GM18858 (cell line): ENCODE measurements at regions not wholly inside any gene's neighbourhood (a gene's known extent, or its start where the extent isn't known, plus 50 kb on each side); places are given as distances from the start of the nearest gene placed in this dataset.
"Not testable (repeated sequence)": the region's sequence is repeated elsewhere in the genome, so short reads cannot be mapped to it uniquely, and the experiment has no call there.

Experiments
- ATAC-seq: cut with Tn5 transposase; IDR thresholded peaks from one replicate; pipeline ENCODE4 v1.9.1; 2021; ENCODE audit not compliant: unreplicated experiment

DNA sequence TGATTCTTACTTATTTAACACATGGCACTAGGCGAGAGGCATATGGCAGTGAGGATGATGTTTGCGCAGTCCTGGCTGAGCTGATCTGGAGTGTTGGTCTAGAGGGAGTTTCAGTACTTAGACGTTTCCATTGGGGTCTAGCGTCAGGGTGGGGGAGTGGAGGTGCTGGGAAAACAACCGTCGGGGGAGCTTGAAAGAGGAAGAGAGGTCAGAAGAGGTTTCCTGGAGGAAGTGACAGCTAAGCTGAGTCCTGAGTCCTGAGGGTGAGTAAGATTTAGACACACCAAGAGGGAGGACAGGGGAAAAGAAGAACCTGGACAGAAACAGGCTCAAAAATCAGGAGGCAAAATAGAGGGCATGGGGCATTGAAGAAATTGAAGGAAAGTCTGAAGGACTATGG, 81.4 kb downstream of the ALOX5AP start:
- no peak for ATAC-seq

DNA sequence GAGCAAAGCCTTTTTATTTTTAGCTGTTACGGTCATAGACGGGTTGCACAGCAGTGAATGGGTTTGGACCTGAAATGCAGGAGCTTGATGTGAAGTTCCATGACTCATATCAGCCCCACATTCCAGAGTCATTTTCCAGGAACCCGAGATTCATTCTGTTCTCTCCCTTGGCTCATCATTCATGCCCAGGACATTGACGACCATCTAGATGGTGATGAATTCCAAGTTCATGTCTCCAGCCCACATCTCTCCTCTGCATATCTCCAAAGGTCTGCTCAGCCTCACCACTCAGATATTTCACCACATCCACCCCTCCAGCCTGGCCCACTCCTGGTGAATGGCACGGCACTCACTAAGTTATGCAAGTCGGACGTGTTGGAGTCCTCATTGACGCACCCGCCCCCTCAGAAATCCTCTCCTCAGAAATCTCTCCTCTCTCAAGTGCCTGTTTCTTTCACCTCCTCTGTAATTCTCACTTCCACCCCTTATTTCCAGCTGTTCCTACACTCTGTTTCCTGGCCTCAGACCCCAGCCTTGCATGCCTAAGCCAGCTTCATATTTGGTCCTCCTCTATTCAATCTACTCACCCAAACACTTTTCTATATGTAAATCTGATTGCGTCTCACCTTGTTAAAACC, 83.1 kb downstream of the ALOX5AP start:
- ATAC-seq = no peak

DNA sequence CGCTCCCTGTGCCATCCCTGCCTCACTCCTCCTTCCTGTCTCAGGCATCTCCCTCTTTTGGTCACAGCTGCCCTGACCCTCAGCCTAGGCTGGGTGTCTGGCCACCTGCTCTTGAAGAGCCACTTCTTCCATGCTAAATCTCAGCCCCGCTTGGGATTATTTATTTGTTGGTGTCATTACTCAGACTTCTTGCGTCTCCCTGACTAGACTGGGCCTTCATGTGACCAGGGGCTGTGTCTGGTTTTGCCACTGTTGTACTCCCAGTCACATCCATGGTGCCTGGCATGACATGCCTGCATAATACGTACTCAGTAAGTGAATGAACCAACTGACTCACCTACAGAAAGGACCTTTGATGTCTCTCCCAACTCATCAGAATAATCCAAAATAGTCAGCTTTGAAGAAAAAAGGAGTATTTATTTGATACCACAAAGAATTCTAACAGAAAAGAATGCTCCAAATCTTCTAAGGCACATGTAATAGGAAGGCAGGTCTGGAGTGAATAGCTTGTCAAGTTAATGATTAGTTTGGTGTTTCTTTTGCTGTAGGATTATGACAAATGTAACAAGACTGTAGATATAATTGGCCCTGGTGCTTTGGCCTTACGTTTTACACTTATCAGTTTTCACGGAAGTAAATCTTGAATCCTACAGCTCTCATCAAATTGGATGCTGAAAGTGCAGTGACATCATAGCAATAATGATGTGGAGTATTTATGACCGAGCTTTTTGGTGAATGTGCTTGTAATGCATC, 84.0 kb downstream of the ALOX5AP start:
- no peak for ATAC-seq

DNA sequence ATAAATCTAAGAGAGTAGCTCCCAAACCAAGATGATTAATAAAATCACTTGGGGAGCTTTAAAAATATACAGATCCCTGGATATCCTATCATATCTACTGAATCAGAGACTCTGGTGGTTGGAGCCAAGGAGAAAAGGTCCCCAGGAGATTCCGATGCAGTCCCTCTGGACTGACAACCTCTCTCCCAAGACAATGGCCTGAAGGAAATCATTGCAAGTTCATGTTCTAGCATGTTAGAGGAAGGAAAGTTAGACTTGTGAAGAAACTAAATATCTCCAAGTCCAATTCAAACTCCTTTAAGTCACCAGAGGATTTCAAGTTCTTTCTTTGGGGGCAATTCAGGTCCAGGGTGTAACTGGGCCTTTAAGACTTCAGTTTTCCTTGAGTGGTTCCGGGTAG, 84.7 kb upstream of the MEDAG start:
- no peak for ATAC-seq

DNA sequence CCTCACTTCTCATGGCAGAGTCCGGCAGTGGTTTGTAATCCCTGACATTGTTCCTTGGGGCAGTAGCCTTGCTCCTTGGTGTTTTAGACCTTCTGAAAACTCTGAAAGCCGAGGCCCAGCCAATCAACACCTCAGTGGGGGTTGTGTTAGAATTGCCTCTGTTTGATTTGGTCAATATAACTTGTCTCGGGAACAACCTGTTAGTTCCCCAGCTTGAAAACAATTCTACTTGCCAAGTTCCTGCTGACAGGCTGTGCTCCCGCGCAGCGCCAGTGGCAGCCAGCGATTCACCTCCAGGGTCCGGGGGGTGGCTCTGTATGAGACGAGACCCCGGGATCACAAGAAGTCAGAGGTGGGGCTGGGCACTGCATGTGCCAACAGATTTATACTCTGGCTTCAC, 81.4 kb upstream of the MEDAG start:
- no peak for ATAC-seq

DNA sequence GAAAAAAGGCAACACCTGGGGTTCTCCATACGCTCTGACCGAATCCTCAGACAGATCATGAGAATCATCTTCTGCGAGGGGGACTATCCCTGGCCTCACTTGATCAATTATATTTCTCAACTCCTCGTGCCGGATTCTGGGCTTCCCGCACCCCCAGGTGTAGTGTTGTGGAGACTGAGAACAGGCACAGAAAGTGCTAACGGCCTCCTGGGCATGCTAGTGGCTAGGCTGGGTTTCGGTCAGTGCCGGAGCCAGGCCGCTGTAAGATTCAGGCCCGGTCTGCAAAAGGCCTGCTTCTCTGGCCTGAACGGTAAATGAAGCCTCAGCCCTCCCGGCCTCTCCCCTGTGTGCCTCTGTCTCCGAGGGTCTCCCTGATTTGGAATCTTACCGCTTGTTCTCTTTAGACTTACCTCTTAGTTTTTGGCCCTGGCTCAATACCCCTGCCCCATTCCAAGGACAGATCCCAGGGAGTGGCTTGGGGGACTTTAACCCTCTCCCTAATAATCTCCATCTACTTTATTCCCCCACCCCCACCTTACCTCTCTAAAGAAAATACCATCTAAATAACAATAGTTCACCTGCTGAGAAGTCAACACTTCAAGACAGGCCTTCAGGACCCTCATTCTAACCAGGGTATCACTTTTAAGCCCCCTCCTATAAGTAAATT, 79.0 kb upstream of the MEDAG start:
- no peak for ATAC-seq

DNA sequence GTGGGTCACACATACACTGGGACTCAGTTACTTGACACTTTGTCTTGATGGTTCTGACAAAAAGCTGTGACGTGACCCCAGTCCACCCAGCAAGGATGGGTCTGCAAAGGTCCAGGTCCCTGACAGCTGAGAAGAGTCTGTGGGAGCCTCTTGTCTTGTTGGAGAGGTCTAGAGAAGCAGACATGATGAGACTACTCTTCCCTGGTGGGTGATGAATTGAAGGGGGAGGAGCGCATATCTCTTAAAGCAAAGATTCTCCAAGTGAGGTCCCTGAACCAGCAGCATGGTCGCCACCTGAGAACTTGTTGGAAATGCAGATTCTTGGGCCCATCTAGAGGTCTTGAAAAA, 78.5 kb upstream of the MEDAG start:
- no peak for ATAC-seq

DNA sequence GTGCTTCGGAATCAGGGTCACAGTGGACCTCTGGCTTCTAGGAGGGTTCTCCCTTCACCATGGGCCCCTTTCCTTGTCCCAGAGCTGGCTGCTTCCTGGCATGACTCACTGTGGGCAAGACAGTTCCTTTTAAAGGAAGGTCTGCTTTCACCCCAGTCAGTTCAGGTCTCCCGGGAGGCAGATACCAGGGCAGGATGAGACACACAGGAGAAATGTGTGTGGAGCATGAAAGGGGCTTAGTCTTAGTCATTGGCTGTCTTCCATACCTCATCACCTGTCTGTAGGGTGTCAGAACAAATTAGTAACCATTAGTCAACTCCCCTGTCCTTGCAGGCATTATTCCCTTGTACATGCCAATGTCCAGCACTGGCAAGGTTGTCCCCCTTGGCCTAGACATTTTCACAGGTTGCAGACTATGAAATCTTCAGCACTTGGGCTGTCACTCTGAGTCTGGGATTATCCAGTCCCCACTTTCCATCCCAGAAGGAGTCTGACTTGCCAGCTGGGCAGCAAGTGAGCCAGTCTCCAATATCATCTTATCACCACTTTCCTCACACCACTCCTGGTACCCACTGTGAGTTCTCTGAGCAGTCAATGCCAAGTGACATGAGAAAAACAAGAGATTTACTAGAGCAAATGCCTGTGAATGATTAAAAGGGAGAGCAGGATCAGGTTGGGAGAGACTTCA, 76.8 kb upstream of the MEDAG start:
- ATAC-seq = no peak

DNA sequence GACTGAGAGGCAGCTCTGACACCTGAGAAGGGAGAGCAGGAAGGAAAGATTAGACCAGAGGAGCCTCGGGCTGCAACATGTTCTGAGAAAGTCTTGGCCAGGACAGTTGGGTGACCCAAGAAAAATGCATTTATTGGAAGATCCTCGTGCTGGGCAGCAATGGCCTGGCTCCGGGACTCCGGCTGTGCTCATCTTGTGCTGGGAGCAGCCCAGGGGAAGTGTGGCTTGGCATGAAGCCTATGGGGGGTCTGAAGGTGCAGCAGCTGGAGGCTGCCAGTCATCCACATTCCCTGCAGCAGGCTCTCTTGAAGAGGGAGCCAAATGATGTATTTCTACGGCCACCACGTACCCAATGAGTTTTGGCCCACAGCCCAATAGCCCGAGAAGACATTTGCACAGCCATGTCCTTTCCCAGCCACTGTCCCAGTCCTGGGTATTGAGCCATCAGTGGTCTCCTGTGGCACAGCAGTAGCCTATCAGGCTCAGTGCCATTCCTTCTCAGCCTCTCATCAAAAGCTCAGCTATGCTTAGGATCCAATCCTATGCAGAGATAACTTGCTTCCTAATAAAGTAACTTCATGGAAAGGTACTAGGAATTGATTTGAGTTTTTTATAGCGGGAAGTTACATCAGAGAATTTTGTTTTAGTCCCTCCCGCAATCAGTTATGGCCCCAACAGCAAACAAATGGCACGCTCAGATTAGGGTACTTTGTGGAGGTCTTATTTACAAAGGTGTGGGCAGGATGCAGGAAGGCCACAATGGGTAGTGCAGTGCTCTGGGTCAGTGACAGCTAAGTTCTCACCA, 76.0 kb upstream of the MEDAG start:
- no peak for ATAC-seq

DNA sequence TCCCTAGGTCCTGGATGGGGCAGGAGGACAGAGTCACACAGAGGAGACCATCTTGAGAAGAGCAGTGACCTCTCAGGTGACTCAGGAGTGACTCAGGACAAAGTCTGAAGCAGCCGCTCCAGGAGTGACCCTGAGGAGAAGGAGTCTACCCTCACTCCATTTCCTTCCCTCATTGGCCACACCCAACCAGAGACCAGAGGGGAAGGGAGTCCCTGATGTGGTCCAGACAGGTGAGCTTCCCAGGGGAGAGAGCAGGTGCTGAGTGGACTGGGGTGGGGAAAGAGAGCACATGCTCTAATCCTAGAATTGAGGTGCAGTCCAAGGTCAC, 75.5 kb upstream of the MEDAG start:
- ATAC-seq = no peak

DNA sequence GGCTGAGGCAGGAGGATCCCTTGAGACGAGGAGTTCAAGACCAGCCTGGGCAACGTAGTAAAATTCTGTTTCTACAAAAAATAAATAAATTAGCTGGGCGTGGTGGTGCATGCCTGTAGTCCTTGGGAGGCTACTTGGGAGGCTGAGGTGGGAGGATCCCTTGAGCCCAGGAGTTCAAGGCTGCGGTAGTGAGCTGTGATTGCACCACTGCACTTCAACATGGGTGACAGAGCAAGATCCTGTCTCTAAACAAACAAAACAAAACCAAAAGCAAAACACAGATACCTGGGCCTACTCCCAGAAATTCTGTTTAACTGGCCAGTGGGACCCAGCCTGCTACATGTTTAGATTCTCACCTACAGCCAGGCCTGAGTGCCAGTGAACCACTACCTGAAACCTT, 74.6 kb upstream of the MEDAG start:
- no peak for ATAC-seq

DNA sequence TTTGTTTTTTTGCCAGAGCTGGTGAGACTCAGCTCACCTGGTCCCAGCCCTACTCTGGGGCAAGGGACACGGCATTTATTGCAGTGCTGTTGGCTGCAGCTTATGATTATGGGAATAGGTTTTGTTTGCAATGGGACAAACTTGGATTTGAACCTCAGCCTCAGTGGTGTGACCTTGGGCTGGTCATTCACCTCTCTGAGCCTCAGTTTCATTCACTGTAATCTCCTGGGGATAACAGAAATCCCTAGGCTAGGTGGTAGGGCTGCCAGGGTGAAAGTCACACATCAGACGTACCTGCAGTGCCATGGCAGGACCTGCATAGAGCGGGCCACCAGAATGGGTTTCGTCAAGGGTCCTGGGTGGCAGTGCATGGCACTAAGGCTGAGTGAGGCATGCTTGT, 73.7 kb upstream of the MEDAG start:
- ATAC-seq = no peak

DNA sequence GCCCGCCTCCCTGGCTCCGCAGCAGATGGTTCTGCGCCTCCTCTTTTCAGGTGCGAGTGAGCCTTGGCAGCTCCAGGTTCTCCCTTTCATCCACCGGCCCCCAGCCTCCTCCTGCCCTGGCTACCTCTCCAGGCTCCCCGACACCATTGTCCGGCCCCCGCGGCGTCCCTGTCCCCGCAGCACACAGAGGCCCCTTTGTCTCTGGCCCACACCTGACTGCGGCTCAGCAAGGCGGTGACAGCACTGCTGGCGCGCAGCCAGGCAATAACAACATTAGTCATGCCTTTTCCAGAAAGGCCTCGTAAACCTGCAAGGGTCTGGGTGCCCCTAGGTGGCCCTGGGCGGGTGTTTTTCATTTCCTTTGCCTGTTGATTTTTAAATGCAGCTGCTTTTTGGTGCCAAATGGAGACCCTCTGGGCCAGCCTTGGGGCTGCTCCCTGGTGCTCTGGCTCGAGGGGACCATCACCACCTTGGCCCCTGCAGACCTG, 73.2 kb upstream of the MEDAG start:
- no peak for ATAC-seq

DNA sequence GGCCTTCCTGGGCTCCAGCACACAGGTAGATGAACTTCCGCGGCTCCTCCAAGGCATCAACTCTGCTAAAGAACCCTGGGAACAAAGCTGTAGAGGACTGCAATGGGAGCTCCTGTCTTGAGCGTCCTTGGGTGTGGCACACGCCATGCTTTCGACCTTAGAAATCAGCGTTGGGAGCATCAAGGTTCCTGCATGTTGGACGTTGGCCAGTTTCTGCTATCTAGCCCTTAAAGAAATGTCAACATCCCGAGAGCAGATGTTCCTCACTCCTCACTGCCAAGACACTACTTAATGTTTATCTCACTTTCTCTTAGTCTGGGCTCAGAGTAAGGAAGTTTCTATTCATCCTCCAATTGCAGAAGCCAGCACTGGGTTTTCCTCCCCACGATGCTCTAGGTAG, 70.6 kb upstream of the MEDAG start:
- ATAC-seq = no peak

DNA sequence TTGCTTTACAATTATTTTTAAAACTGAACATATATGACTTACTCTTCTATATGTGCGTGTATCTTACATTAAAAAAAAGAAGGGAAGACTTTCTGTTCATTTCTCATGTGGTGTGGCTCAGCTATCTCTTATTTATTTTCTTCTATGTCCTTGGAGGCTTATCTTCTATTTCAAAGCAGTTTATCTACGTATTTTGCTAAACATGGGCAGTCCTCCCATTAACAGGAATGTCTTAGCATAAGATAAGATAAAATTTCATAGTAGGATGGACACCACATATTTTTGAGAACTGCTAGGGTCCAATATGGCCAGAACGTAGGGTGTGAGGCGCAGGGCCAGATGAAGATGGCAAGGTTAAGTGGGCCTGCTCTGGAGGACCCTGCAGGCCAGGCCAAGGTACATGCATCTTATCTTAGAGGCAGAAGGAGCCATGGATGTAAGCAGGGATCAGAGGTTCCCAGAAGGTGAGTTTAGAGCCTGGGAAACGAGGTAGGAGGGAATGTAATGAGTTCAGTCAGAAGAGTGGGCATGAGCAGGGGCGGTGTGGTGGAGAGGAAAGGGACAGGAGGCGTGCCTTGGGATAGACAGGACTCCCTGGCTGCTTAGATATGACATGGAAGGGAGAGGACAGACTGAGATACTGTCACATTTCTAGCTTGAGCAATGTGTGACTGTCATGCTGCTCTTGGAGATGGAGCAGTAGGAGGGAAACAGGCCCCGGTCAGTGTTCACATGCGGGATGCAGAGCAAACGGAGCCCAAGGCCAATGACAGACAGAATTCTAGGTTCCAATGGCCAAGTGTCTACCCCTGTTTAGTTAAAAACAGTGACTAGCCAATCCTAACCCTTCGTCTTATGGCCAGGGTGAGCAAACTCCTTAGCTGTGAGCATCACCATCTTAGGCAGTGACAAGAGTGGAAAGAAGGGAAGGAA, 68.6 kb upstream of the MEDAG start:
- ATAC-seq = no peak

DNA sequence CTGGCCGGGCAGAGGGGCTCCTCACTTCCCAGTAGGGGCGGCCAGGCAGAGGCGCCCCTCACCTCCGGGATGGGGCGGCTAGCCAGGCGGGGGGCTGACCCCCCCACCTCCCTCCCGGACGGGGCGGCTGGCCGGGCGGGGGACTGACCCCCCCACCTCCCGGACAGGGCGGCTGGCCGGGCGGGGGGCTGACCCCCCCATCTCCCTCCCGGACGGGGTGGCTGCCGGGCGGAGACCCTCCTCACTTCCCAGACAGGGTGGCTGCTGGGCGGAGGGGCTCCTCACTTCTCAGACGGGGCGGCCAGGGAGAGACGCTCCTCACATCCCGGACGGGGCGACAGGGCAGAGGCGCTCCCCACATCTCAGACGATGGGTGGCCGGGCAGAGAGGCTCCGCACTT, 66.4 kb upstream of the MEDAG start:
- ATAC-seq = not testable (repeated sequence)

DNA sequence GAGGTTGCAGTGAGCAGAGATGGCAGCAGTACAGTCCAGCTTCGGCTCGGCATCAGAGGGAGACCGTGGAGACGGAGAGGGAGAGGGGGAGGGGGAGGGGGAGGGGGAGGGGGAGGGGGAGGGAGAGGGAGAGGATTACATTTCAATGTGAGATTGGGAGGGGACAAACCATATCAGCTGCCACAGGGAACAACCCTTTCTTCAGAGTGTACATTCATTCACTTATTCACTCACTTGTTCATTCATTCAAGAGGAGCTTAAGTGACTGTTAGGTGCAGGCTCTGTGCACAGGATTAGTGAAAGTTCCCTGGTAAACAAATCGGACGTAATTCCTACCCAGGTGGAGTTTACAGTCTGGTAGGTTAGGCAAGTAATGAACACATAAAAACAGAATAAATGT, 65.6 kb upstream of the MEDAG start:
- no peak for ATAC-seq

DNA sequence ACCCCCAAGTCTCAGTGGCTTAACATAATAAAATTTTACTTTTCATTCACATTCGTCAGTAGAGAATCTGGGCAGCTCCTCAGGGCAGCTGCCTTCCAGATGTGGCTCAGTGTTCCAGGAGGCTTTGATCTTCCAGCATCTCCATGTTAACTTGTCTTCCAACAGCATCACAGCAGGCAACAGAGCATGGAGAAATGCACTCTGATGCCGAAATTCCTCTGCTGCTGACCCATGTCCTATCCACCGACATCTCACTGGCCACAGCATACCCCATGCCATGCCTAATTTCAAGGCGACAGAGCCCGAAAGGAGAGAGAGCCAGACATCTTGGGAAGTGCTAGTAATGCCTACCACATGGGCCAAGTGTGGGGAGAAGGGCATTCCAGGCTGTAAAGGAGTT, 64.9 kb upstream of the MEDAG start:
- no peak for ATAC-seq

DNA sequence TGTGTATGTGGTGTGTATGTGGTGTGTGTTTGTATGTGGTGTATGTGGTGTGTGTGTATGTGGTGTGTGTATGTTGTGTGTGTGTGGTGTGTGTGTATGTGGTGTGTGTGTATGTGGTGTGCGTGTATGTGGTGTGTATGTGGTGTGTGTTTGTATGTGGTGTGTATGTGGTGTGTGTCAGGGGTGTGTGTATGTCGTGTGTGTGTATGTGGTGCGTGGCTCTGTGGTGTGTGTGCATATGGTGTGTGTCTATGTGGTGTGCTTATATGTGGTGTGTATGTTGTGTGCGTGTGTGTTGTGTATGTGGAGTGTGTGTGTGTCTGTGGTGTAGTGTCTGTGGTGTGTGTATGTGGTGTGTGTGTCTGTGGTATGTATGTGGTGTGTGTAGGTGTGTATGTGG, 62.5 kb upstream of the MEDAG start:
- ATAC-seq = no peak
